ENCODE measurements at regions not wholly inside any gene's neighbourhood (a gene's known extent, or its start where the extent isn't known, plus 50 kb on each side); places are given as distances from the start of the nearest gene placed in this dataset.
"Not testable (repeated sequence)": the region's sequence is repeated elsewhere in the genome, so short reads cannot be mapped to it uniquely, and the experiment has no call there.

- Histone ChIP-seq H3K27me3 (ENCODE audit: control insufficient read depth, extremely low read depth, insufficient read depth, low read length) (no peaks in the 10 kb centered on the region), H3K9me1 (ENCODE audit: control insufficient read depth, extremely low read depth, insufficient read depth, low read length) (no peaks in the 10 kb centered on the region), H3K36me3 (ENCODE audit: control insufficient read depth in 2 of 2, extremely low read depth in 1 of 2, insufficient read depth in 2 of 2, low read length in 2 of 2) (no peaks in the 10 kb centered on the region), H4K20me1 (ENCODE audit: control insufficient read depth, extremely low read depth, insufficient read depth, low read length) (no peaks in the 10 kb centered on the region), H2AFZ (ENCODE audit: control insufficient read depth, low read length) (no peak overlapping the region), H3K27ac (ENCODE audit: control insufficient read depth, insufficient read depth, low read length) (no peak overlapping the region), H3K79me2 (ENCODE audit: control insufficient read depth, insufficient read depth, low read length) (no peaks in the 10 kb centered on the region), H3K9ac (ENCODE audit: control insufficient read depth, extremely low read depth, insufficient read depth, low read length) (no peak overlapping the region), H3K4me1 (ENCODE audit: control insufficient read depth, extremely low read depth, insufficient read depth, low read length) (no peaks in the 10 kb centered on the region), H3K9me3 (ENCODE audit: control insufficient read depth, low read depth, low read length) (no peaks in the 10 kb centered on the region), H3K4me3 (ENCODE audit: control insufficient read depth in 2 of 3, extremely low read depth in 1 of 3, insufficient read depth in 2 of 3, low read depth in 1 of 3, low read length in 3 of 3) (no peak overlapping the region), H3K4me2 (ENCODE audit: control insufficient read depth, extremely low read depth, insufficient read depth, low read depth, low read length) (no peak overlapping the region)
- dilution Hi-C loops (cut with MboI; ENCODE audit: extremely low pct_ligation_motif_present, low sequenced_read_pairs), result no loop called here
- FAIRE-seq, result no peak
- no peak for TF ChIP-seq EZH2 (IDR thresholded peaks at IDR 0.05; ENCODE audit: low read length)
- TF ChIP-seq, protein P1, sequence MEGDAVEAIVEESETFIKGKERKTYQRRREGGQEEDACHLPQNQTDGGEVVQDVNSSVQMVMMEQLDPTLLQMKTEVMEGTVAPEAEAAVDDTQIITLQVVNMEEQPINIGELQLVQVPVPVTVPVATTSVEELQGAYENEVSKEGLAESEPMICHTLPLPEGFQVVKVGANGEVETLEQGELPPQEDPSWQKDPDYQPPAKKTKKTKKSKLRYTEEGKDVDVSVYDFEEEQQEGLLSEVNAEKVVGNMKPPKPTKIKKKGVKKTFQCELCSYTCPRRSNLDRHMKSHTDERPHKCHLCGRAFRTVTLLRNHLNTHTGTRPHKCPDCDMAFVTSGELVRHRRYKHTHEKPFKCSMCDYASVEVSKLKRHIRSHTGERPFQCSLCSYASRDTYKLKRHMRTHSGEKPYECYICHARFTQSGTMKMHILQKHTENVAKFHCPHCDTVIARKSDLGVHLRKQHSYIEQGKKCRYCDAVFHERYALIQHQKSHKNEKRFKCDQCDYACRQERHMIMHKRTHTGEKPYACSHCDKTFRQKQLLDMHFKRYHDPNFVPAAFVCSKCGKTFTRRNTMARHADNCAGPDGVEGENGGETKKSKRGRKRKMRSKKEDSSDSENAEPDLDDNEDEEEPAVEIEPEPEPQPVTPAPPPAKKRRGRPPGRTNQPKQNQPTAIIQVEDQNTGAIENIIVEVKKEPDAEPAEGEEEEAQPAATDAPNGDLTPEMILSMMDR (optimal IDR thresholded peaks at IDR 0.05 in 1 of 3, IDR thresholded peaks at IDR 0.05 in 1 of 3, conservative IDR thresholded peaks at IDR 0.05 in 1 of 3; ENCODE audit: extremely low read depth in 1 of 3, insufficient read depth in 2 of 3, low read length in 3 of 3), result no peak
- no peak for DNase-seq (ENCODE audit: low read depth, low spot score)
These were observed 464.6 kb downstream of the JRKL start for GRCh38 chr11:96854425-96854824.

- H3K36me3 ChIP-seq (ENCODE audit: control insufficient read depth in 2 of 2, extremely low read depth in 1 of 2, insufficient read depth in 2 of 2, low read length in 2 of 2); dilution Hi-C loops (cut with MboI; ENCODE audit: extremely low pct_ligation_motif_present, low sequenced_read_pairs); H3K27me3 ChIP-seq (ENCODE audit: control insufficient read depth, extremely low read depth, insufficient read depth, low read length); H3K4me2 ChIP-seq (ENCODE audit: control insufficient read depth, extremely low read depth, insufficient read depth, low read depth, low read length); H4K20me1 ChIP-seq (ENCODE audit: control insufficient read depth, extremely low read depth, insufficient read depth, low read length); H2AFZ ChIP-seq (ENCODE audit: control insufficient read depth, low read length); H3K79me2 ChIP-seq (ENCODE audit: control insufficient read depth, insufficient read depth, low read length); H3K4me3 ChIP-seq (ENCODE audit: control insufficient read depth in 2 of 3, extremely low read depth in 1 of 3, insufficient read depth in 2 of 3, low read depth in 1 of 3, low read length in 3 of 3); H3K4me1 ChIP-seq (ENCODE audit: control insufficient read depth, extremely low read depth, insufficient read depth, low read length); DNase-seq (ENCODE audit: low read depth, low spot score); FAIRE-seq; H3K9me1 ChIP-seq (ENCODE audit: control insufficient read depth, extremely low read depth, insufficient read depth, low read length); H3K9ac ChIP-seq (ENCODE audit: control insufficient read depth, extremely low read depth, insufficient read depth, low read length); H3K27ac ChIP-seq (ENCODE audit: control insufficient read depth, insufficient read depth, low read length); H3K9me3 ChIP-seq (ENCODE audit: control insufficient read depth, low read depth, low read length): not testable (repeated sequence)
These were observed 471.9 kb downstream of the JRKL start for GRCh38 chr11:96861722-96862121.

DNA sequence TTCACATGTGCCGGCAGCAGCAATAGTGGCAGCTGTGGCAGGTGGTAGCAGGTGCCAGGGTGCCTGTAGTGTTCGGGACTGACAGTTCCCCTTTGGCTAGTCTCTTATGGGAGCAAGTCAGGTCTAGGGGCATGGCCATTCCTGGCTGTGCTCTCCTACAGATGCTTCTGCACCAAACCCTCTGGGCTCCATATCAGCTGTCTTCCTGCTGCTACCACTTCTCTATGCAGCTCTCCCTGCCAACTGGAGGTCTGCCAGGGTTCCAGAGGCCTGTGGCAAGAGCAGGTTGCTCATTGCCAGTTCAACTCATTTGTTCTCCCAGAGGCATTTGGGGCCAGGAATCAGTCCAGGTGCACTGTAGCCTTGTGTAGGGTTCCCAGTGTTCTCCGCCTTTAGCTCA lies 473.7 kb downstream of the JRKL start:
- no peak overlapping the region for H3K4me3 ChIP-seq (ENCODE audit: control insufficient read depth in 2 of 3, extremely low read depth in 1 of 3, insufficient read depth in 2 of 3, low read depth in 1 of 3, low read length in 3 of 3)
- H3K9me3 ChIP-seq (ENCODE audit: control insufficient read depth, low read depth, low read length), result no peaks in the 10 kb centered on the region
- FAIRE-seq (no peak), DNase-seq (ENCODE audit: low read depth, low spot score) (no peak)
- no peaks in the 10 kb centered on the region for H3K36me3 ChIP-seq (ENCODE audit: control insufficient read depth in 2 of 2, extremely low read depth in 1 of 2, insufficient read depth in 2 of 2, low read length in 2 of 2)
- no peaks in the 10 kb centered on the region for H3K4me1 ChIP-seq (ENCODE audit: control insufficient read depth, extremely low read depth, insufficient read depth, low read length)
- no peak overlapping the region for H3K27ac ChIP-seq (ENCODE audit: control insufficient read depth, insufficient read depth, low read length)
- no peaks in the 10 kb centered on the region for H3K27me3 ChIP-seq (ENCODE audit: control insufficient read depth, extremely low read depth, insufficient read depth, low read length)
- H3K9ac ChIP-seq (ENCODE audit: control insufficient read depth, extremely low read depth, insufficient read depth, low read length), result no peak overlapping the region
- H3K4me2 ChIP-seq (ENCODE audit: control insufficient read depth, extremely low read depth, insufficient read depth, low read depth, low read length), result no peak overlapping the region
- H4K20me1 ChIP-seq (ENCODE audit: control insufficient read depth, extremely low read depth, insufficient read depth, low read length), result no peaks in the 10 kb centered on the region
- no peaks in the 10 kb centered on the region for H3K79me2 ChIP-seq (ENCODE audit: control insufficient read depth, insufficient read depth, low read length)
- TF ChIP-seq, protein P1 (optimal IDR thresholded peaks at IDR 0.05 in 1 of 3, IDR thresholded peaks at IDR 0.05 in 1 of 3, conservative IDR thresholded peaks at IDR 0.05 in 1 of 3; ENCODE audit: extremely low read depth in 1 of 3, insufficient read depth in 2 of 3, low read length in 3 of 3), result no peak
- no peak for TF ChIP-seq EZH2 (IDR thresholded peaks at IDR 0.05; ENCODE audit: low read length)
- H2AFZ ChIP-seq (ENCODE audit: control insufficient read depth, low read length), result no peak overlapping the region
- H3K9me1 ChIP-seq (ENCODE audit: control insufficient read depth, extremely low read depth, insufficient read depth, low read length), result no peaks in the 10 kb centered on the region
- dilution Hi-C loops (cut with MboI; ENCODE audit: extremely low pct_ligation_motif_present, low sequenced_read_pairs), result no loop called here
